Parathyroid adenoma (tissue), 2 donors: ENCODE measurements at regions not wholly inside any gene's neighbourhood (a gene's known extent, or its start where the extent isn't known, plus 50 kb on each side); places are given as distances from the start of the nearest gene placed in this dataset.
A peak's percentile ranks its signal among the peaks of the same experiment; 100 is the strongest.

Experiments
- H2AFZ ChIP-seq: fragments of 300-600 bp; sonication (generic); one replicate; pipeline ENCODE4 v1.7.0; 2017; ENCODE audit warnings: antibody characterized with exemption, mild to moderate bottlenecking
- H3K27ac ChIP-seq: fragments of 300-600 bp; sonication (generic); one replicate; pipeline ENCODE4 v1.7.0; 2017
- H3K27me3 ChIP-seq: fragments of 300-600 bp; sonication (generic); one replicate; pipeline ENCODE4 v1.7.0; 2017; ENCODE audit warnings: low read length; ENCODE audit not compliant: control insufficient read depth, insufficient read depth
- H3K36me3 ChIP-seq: fragments of 300-600 bp; sonication (generic); one replicate; pipeline ENCODE4 v1.7.0; 2017; ENCODE audit warnings: low read length; ENCODE audit not compliant: control insufficient read depth, insufficient read depth
- H3K4me1 ChIP-seq: fragments of 300-600 bp; sonication (generic); one replicate; pipeline ENCODE4 v1.7.0; 2017; ENCODE audit warnings: control low read depth
- H3K4me2 ChIP-seq: fragments of 300-600 bp; sonication (generic); one replicate; pipeline ENCODE4 v1.7.0; 2017; ENCODE audit warnings: low read length
- H3K4me3 ChIP-seq: fragments of 300-600 bp; sonication (generic); one replicate; pipeline ENCODE4 v1.7.0; 2017; ENCODE audit warnings: low read depth, low read length
- H3K79me2 ChIP-seq: fragments of 300-600 bp; sonication (generic); one replicate; pipeline ENCODE4 v1.7.0; 2017; ENCODE audit warnings: control low read depth
- H3K9ac ChIP-seq: fragments of 300-600 bp; sonication (generic); one replicate; pipeline ENCODE4 v1.7.0; 2017; ENCODE audit warnings: mild to moderate bottlenecking
- H3K9me3 ChIP-seq: fragments of 300-600 bp; sonication (generic); one replicate; pipeline ENCODE4 v1.7.0; 2017; ENCODE audit warnings: low read length; ENCODE audit not compliant: control insufficient read depth
- CTCF ChIP-seq: fragments of 300-600 bp; sonication (generic); IDR thresholded peaks from one replicate; pipeline ENCODE4 v1.7.0; 2017; ENCODE audit warnings: antibody characterized with exemption, mild to moderate bottlenecking
- donor health status: primary hyperparathyroidism.

- Histone ChIP-seq H3K9ac (no peak overlapping the region), H3K4me1 (peaks cover 10% of the 10 kb centered on the region), H3K79me2 (peaks cover 3% of the 10 kb centered on the region), H3K27ac (no peak overlapping the region), H2AFZ (peak overlapping the region; percentile 6), H3K27me3 (no peaks in the 10 kb centered on the region), H3K4me3 (no peak overlapping the region), H3K36me3 (no peaks in the 10 kb centered on the region), H3K9me3 (no peaks in the 10 kb centered on the region), H3K4me2 (no peak overlapping the region)
- TF ChIP-seq CTCF: no peak
Observed at GRCh38 chr6:147142684-147143245, 61.5 kb upstream of the STXBP5 start.

GRCh38 chr6:147149092-147149491 lies 55.1 kb upstream of the STXBP5 start:
- peak overlapping the region; percentile 67 for H2AFZ ChIP-seq
- H3K4me2 ChIP-seq: no peak overlapping the region
- H3K79me2 ChIP-seq: peaks cover 5% of the 10 kb centered on the region
- H3K9me3 ChIP-seq: no peaks in the 10 kb centered on the region
- H3K4me1 ChIP-seq: peaks cover 8% of the 10 kb centered on the region
- no peak overlapping the region for H3K27ac ChIP-seq
- no peak overlapping the region for H3K4me3 ChIP-seq
- no peak for TF ChIP-seq CTCF
- H3K36me3 ChIP-seq: no peaks in the 10 kb centered on the region
- H3K27me3 ChIP-seq: no peaks in the 10 kb centered on the region
- no peak overlapping the region for H3K9ac ChIP-seq

- no peak overlapping the region for H3K4me2 ChIP-seq
- no peak overlapping the region for H2AFZ ChIP-seq
- no peak for TF ChIP-seq CTCF
- no peak overlapping the region for H3K4me3 ChIP-seq
- H3K27ac ChIP-seq: no peak overlapping the region
- H3K9ac ChIP-seq: no peak overlapping the region
- no peaks in the 10 kb centered on the region for H3K9me3 ChIP-seq
- H3K4me1 ChIP-seq: peaks cover 14% of the 10 kb centered on the region
- no peaks in the 10 kb centered on the region for H3K36me3 ChIP-seq
- H3K79me2 ChIP-seq: peaks cover 5% of the 10 kb centered on the region
- H3K27me3 ChIP-seq: no peaks in the 10 kb centered on the region
Observed at GRCh38 chr6:147149826-147150225, 54.4 kb upstream of the STXBP5 start.

GRCh38 chr6:147150293-147150692 lies 53.9 kb upstream of the STXBP5 start:
- Histone ChIP-seq H2AFZ (no peak overlapping the region), H3K27me3 (no peaks in the 10 kb centered on the region), H3K4me1 (peaks cover 17% of the 10 kb centered on the region), H3K4me3 (no peak overlapping the region), H3K36me3 (no peaks in the 10 kb centered on the region), H3K9ac (no peak overlapping the region), H3K79me2 (peaks cover 5% of the 10 kb centered on the region), H3K4me2 (no peak overlapping the region), H3K9me3 (no peaks in the 10 kb centered on the region), H3K27ac (no peak overlapping the region)
- TF ChIP-seq CTCF: no peak
